WERI-Rb-1 (cell line): ENCODE measurements at regions not wholly inside any gene's neighbourhood (a gene's known extent, or its start where the extent isn't known, plus 50 kb on each side); places are given as distances from the start of the nearest gene placed in this dataset.

Source experiments
- DNase-seq: peaks from one replicate; pipeline ENCODE4 v3.0.0-alpha.2; 2020
- H3K27ac ChIP-seq: fragments of 250-450 bp; sonication (Bioruptor Pico); 2 replicates; pipeline ENCODE4 v1.5.1; 2020; ENCODE audit warnings: mild to moderate bottlenecking, moderate library complexity
- H3K27me3 ChIP-seq: fragments of 250-450 bp; sonication (Bioruptor Pico); 2 replicates; pipeline ENCODE4 v1.5.1; 2021; ENCODE audit warnings: mild to moderate bottlenecking, low read depth, moderate library complexity; ENCODE audit not compliant: insufficient read depth, severe bottlenecking
- H3K36me3 ChIP-seq: fragments of 250-450 bp; sonication (Bioruptor Pico); 2 replicates; pipeline ENCODE4 v1.5.1; 2020; ENCODE audit warnings: mild to moderate bottlenecking, moderate library complexity
- H3K4me3 ChIP-seq: 2 replicates; pipeline ENCODE4 v1.5.1; 2011; ENCODE audit warnings: low read depth, mild to moderate bottlenecking, control low read depth, low read length
- H3K9me3 ChIP-seq: fragments of 250-450 bp; sonication (Bioruptor Pico); 2 replicates; pipeline ENCODE4 v1.5.1; 2021; ENCODE audit warnings: mild to moderate bottlenecking, moderate library complexity; ENCODE audit not compliant: severe bottlenecking
- TF ChIP-seq, protein P1 (sequence below): IDR thresholded peaks from 2 replicates; pipeline ENCODE4 v1.5.1; 2011; ENCODE audit warnings: low read depth, mild to moderate bottlenecking, control low read depth, inconsistent platforms, low read length

- no peak overlapping the region for H3K4me3 ChIP-seq
- no peaks in the 10 kb centered on the region for H3K27me3 ChIP-seq
- no peak overlapping the region for H3K27ac ChIP-seq
- no peaks in the 10 kb centered on the region for H3K9me3 ChIP-seq
- TF ChIP-seq, protein P1, sequence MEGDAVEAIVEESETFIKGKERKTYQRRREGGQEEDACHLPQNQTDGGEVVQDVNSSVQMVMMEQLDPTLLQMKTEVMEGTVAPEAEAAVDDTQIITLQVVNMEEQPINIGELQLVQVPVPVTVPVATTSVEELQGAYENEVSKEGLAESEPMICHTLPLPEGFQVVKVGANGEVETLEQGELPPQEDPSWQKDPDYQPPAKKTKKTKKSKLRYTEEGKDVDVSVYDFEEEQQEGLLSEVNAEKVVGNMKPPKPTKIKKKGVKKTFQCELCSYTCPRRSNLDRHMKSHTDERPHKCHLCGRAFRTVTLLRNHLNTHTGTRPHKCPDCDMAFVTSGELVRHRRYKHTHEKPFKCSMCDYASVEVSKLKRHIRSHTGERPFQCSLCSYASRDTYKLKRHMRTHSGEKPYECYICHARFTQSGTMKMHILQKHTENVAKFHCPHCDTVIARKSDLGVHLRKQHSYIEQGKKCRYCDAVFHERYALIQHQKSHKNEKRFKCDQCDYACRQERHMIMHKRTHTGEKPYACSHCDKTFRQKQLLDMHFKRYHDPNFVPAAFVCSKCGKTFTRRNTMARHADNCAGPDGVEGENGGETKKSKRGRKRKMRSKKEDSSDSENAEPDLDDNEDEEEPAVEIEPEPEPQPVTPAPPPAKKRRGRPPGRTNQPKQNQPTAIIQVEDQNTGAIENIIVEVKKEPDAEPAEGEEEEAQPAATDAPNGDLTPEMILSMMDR: no peak
- DNase-seq: no peak
- H3K36me3 ChIP-seq: no peaks in the 10 kb centered on the region
Measured at GRCh38 chr4:164606478-164606877, 147.5 kb upstream of the SMIM31 start.

- H3K9me3 ChIP-seq: no peaks in the 10 kb centered on the region
- TF ChIP-seq, protein P1: no peak
- no peak overlapping the region for H3K27ac ChIP-seq
- no peaks in the 10 kb centered on the region for H3K27me3 ChIP-seq
- DNase-seq: no peak
- no peak overlapping the region for H3K4me3 ChIP-seq
- H3K36me3 ChIP-seq: no peaks in the 10 kb centered on the region
Measured at GRCh38 chr4:164613256-164613655, 140.7 kb upstream of the SMIM31 start.

DNA sequence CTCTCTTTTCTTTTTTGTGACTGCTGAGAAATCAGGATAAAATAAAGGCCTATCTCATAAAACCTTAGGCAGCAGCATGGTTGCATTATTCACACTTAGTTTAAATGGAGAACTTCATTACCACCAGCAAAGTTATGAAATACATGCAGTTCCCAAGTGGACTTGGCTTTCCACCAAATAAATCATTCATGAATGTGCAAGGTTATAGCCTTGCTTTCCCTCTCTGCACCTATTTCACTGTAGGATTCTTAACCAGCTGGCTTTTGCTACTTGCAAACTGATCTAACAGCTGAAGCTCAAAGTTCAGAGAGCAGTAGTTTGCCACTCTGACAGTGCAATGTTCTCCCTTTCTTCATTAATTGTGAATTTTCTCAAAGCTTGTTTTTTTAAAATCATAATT is 140.1 kb upstream of the SMIM31 start:
- no peak for DNase-seq
- Histone ChIP-seq H3K36me3 (no peaks in the 10 kb centered on the region), H3K4me3 (no peak overlapping the region), H3K27ac (no peak overlapping the region), H3K27me3 (no peaks in the 10 kb centered on the region), H3K9me3 (no peaks in the 10 kb centered on the region)
- TF ChIP-seq, protein P1: no peak

DNA sequence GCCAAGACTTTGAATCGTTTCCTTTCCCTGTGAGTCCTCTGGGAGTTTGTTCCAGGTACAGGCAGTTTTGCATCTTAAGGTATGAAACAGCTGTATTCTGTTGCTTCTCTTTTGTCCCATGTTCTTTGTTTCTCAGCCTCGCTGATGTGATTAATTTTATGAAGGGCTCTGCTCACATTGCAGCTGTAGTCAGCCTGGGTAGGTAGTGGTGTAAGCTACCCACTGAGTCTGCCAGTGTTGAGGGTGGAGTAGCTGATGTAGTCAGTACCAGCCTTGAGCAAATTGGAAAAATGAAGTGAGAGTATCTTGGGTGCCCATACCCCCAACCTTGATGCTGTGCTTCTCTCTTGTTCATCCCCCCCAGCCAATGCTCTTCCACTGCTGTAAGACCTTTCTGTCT is 139.6 kb upstream of the SMIM31 start:
- TF ChIP-seq, protein P1: no peak
- Histone ChIP-seq H3K27me3 (no peaks in the 10 kb centered on the region), H3K9me3 (no peaks in the 10 kb centered on the region), H3K4me3 (no peak overlapping the region), H3K36me3 (no peaks in the 10 kb centered on the region), H3K27ac (no peak overlapping the region)
- no peak for DNase-seq

DNA sequence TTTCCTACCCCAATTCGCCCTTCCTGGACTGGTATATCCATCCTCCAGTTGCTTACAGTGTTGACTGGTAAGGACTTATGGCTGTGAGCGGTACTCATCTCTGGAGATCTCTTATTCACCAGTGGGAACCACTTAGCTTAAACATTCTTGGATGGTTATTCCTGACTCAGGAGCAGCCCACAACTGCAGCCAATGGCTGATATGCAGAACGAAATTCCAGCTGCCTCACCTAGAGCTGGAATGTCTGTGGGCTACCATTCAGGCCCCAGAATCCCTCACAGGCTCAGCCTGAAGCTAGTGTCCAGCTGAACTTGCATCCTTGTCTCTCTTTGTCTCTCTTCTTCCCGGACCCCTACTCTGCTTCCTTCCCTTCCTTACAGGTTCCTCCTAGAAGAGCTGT is 138.9 kb upstream of the SMIM31 start:
- Histone ChIP-seq H3K27me3 (no peaks in the 10 kb centered on the region), H3K36me3 (no peaks in the 10 kb centered on the region), H3K9me3 (no peaks in the 10 kb centered on the region), H3K27ac (no peak overlapping the region), H3K4me3 (no peak overlapping the region)
- DNase-seq: no peak
- TF ChIP-seq, protein P1: no peak

GRCh38 chr4:164615964-164616363 is 138.0 kb upstream of the SMIM31 start:
- Histone ChIP-seq H3K4me3 (no peak overlapping the region), H3K9me3 (no peaks in the 10 kb centered on the region), H3K36me3 (no peaks in the 10 kb centered on the region), H3K27ac (no peak overlapping the region), H3K27me3 (no peaks in the 10 kb centered on the region)
- TF ChIP-seq, protein P1: no peak
- DNase-seq: no peak
